ENCODE measurements at regions not wholly inside any gene's neighbourhood (a gene's known extent, or its start where the extent isn't known, plus 50 kb on each side); places are given as distances from the start of the nearest gene placed in this dataset.
"Not testable (repeated sequence)": the region's sequence is repeated elsewhere in the genome, so short reads cannot be mapped to it uniquely, and the experiment has no call there.

DNA sequence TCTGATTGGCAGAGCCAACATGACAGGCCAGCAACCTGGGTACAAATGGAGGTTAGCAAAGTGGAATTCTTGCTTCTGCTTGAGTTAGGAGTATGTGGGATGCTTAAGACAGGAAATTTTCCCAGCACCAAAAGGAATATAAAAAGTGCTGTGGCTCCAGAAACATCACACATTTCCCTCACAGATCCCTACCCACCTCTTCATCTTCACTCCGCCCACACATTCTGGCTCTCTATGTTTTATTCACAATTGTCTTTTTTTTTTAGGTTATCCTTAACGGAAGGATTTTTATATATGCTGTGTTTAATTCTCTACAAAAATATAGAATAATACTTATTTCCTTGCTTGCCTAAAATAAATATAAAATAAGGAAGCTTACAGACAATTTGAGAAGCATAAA, 563.3 kb upstream of the HS3ST5 start:
- no peak overlapping the region for H3K4me3 ChIP-seq (ENCODE audit: low read length in 2 of 2)
- intact Hi-C loops (cut with DNase I): no loop called here
- H3K27me3 ChIP-seq (ENCODE audit: control insufficient read depth in 1 of 2, insufficient read depth in 2 of 2, low read length in 1 of 2): no peaks in the 10 kb centered on the region
- H3K4me1 ChIP-seq (ENCODE audit: control insufficient read depth in 1 of 2, insufficient read depth in 2 of 2, low read length in 2 of 2): no peaks in the 10 kb centered on the region
- H3K27ac ChIP-seq (ENCODE audit: low read depth in 1 of 2, low read length in 2 of 2): no peak overlapping the region
- ATAC-seq (ENCODE audit: low FRiP score): no peak
- H3K36me3 ChIP-seq (ENCODE audit: control insufficient read depth in 1 of 2, insufficient read depth in 2 of 2, low read length in 1 of 2): no peaks in the 10 kb centered on the region
- no peaks in the 10 kb centered on the region for H3K9me3 ChIP-seq (ENCODE audit: control insufficient read depth, low read length)
- no peak for DNase-seq
- 77 to 79% methylated on average over 2 of the region's 2 CpGs for WGBS, 2 donors

- Histone ChIP-seq H3K27ac (ENCODE audit: low read depth in 1 of 2, low read length in 2 of 2) (no peak overlapping the region), H3K4me1 (ENCODE audit: control insufficient read depth in 1 of 2, insufficient read depth in 2 of 2, low read length in 2 of 2) (no peaks in the 10 kb centered on the region), H3K27me3 (ENCODE audit: control insufficient read depth in 1 of 2, insufficient read depth in 2 of 2, low read length in 1 of 2) (no peaks in the 10 kb centered on the region), H3K9me3 (ENCODE audit: control insufficient read depth, low read length) (no peaks in the 10 kb centered on the region), H3K4me3 (ENCODE audit: low read length in 2 of 2) (no peak overlapping the region), H3K36me3 (ENCODE audit: control insufficient read depth in 1 of 2, insufficient read depth in 2 of 2, low read length in 1 of 2) (no peaks in the 10 kb centered on the region)
- no peak for ATAC-seq (ENCODE audit: low FRiP score)
- no peak for DNase-seq
- intact Hi-C loops (cut with DNase I): no loop called here
These were observed 554.7 kb upstream of the HS3ST5 start for GRCh38 chr6:114897536-114897935.

DNA sequence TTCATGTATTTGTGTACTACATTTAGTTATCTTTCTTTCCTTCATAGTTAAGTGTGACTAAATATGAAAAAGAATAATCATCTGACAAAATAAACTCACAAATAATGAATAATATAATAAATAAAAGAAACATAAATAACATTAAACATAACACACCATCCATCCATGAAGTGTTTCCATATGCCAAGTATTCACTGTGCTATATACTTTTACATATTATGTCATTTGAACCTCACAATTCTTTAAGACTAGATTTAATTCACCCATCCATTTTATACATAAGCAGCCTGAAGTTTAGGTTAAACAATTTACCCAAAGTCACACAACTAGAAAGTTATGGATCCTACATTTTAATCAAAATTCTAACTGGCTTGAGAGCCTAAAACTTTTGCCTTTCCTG, 549.4 kb upstream of the HS3ST5 start:
- H3K27me3 ChIP-seq (ENCODE audit: control insufficient read depth in 1 of 2, insufficient read depth in 2 of 2, low read length in 1 of 2): no peaks in the 10 kb centered on the region
- DNase-seq: no peak
- no peaks in the 10 kb centered on the region for H3K36me3 ChIP-seq (ENCODE audit: control insufficient read depth in 1 of 2, insufficient read depth in 2 of 2, low read length in 1 of 2)
- H3K4me1 ChIP-seq (ENCODE audit: control insufficient read depth in 1 of 2, insufficient read depth in 2 of 2, low read length in 2 of 2): no peaks in the 10 kb centered on the region
- intact Hi-C loops (cut with DNase I): no loop called here
- no peak overlapping the region for H3K27ac ChIP-seq (ENCODE audit: low read depth in 1 of 2, low read length in 2 of 2)
- H3K9me3 ChIP-seq (ENCODE audit: control insufficient read depth, low read length): no peaks in the 10 kb centered on the region
- H3K4me3 ChIP-seq (ENCODE audit: low read length in 2 of 2): no peak overlapping the region
- no peak for ATAC-seq (ENCODE audit: low FRiP score)

GRCh38 chr6:114888241-114888640, 545.4 kb upstream of the HS3ST5 start:
- Histone ChIP-seq H3K4me1 (ENCODE audit: control insufficient read depth in 1 of 2, insufficient read depth in 2 of 2, low read length in 2 of 2) (no peaks in the 10 kb centered on the region), H3K4me3 (ENCODE audit: low read length in 2 of 2) (no peak overlapping the region), H3K27me3 (ENCODE audit: control insufficient read depth in 1 of 2, insufficient read depth in 2 of 2, low read length in 1 of 2) (no peaks in the 10 kb centered on the region), H3K36me3 (ENCODE audit: control insufficient read depth in 1 of 2, insufficient read depth in 2 of 2, low read length in 1 of 2) (no peaks in the 10 kb centered on the region), H3K9me3 (ENCODE audit: control insufficient read depth, low read length) (no peaks in the 10 kb centered on the region), H3K27ac (ENCODE audit: low read depth in 1 of 2, low read length in 2 of 2) (no peak overlapping the region)
- intact Hi-C loops (cut with DNase I): no loop called here
- ATAC-seq (ENCODE audit: low FRiP score): no peak
- DNase-seq: no peak

DNA sequence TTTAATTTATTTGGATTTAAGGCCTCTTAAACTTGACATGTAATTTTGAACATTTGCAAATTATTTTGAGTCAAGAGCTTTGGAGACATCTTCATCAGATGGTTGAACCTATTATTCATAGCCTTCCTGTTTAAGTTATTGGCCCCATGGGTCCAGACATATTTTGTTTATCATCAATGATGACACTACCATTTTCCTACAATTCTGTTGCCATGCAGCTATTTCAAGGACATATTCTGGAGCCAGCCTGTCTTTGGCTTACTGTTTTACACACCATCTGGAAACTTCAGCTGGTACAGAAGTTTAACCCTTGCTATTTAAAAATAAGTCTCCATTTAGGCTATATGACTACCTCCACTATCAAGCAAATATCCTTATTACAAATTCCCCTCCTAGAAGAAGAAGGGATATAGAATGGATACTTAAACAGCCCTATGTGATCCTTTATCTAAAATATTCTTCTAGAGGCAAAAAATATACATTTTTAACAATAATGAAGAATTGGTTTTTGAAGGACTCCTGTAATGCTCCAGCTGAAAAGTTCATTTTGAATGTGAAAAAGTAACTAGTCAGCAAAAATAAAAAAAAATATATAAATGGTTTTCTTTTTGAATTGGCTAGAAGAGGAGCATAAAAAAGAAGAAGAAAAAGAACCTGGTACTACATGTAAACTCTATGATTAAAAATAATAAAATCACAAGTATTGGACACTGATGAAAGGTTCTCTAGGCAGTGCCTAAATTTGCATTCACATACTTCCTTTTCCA, 544.0 kb upstream of the HS3ST5 start:
- Histone ChIP-seq H3K27me3 (ENCODE audit: control insufficient read depth in 1 of 2, insufficient read depth in 2 of 2, low read length in 1 of 2) (no peaks in the 10 kb centered on the region), H3K4me3 (ENCODE audit: low read length in 2 of 2) (no peak overlapping the region), H3K9me3 (ENCODE audit: control insufficient read depth, low read length) (no peaks in the 10 kb centered on the region), H3K4me1 (ENCODE audit: control insufficient read depth in 1 of 2, insufficient read depth in 2 of 2, low read length in 2 of 2) (no peaks in the 10 kb centered on the region), H3K36me3 (ENCODE audit: control insufficient read depth in 1 of 2, insufficient read depth in 2 of 2, low read length in 1 of 2) (no peaks in the 10 kb centered on the region), H3K27ac (ENCODE audit: low read depth in 1 of 2, low read length in 2 of 2) (no peak overlapping the region)
- ATAC-seq (ENCODE audit: low FRiP score) (no peak), DNase-seq (no peak)
- intact Hi-C loops (cut with DNase I): no loop called here

DNA sequence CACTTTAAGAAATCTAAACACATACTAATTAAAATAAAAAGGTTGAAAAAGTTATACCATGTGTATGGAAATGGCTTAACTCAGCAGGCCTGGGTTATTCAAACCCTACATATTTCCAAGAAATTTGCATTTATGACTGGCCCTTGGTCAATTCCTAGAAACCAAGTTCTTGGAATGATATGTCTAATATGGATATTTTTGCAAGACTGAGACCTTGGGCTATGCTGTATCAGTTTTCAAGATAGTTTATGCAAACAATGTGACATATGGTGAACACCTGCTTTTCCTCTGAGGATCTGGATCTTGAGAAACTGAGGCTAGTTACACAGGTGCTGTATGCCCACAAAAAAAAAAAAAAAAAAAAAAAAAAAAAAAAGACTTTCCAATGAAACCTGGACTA, 536.9 kb upstream of the HS3ST5 start:
- no peak for ATAC-seq (ENCODE audit: low FRiP score)

GRCh38 chr6:114878091-114878490, 535.3 kb upstream of the HS3ST5 start:
- DNase-seq (no peak), ATAC-seq (ENCODE audit: low FRiP score) (no peak)
- no peaks in the 10 kb centered on the region for H3K4me1 ChIP-seq (ENCODE audit: control insufficient read depth in 1 of 2, insufficient read depth in 2 of 2, low read length in 2 of 2)
- WGBS, 2 donors: 68 to 84% methylated on average over 2 of the region's 2 CpGs
- H3K27ac ChIP-seq (ENCODE audit: low read depth in 1 of 2, low read length in 2 of 2): no peak overlapping the region
- no peaks in the 10 kb centered on the region for H3K9me3 ChIP-seq (ENCODE audit: control insufficient read depth, low read length)
- H3K27me3 ChIP-seq (ENCODE audit: control insufficient read depth in 1 of 2, insufficient read depth in 2 of 2, low read length in 1 of 2): no peaks in the 10 kb centered on the region
- no peaks in the 10 kb centered on the region for H3K36me3 ChIP-seq (ENCODE audit: control insufficient read depth in 1 of 2, insufficient read depth in 2 of 2, low read length in 1 of 2)
- intact Hi-C loops (cut with DNase I): no loop called here
- H3K4me3 ChIP-seq (ENCODE audit: low read length in 2 of 2): no peak overlapping the region

More for the DNA sequence above, 536.9 kb upstream of the HS3ST5 start:
- Histone ChIP-seq H3K27me3 (ENCODE audit: control insufficient read depth in 1 of 2, insufficient read depth in 2 of 2, low read length in 1 of 2) (no peaks in the 10 kb centered on the region), H3K4me3 (ENCODE audit: low read length in 2 of 2) (no peak overlapping the region), H3K9me3 (ENCODE audit: control insufficient read depth, low read length) (no peaks in the 10 kb centered on the region), H3K27ac (ENCODE audit: low read depth in 1 of 2, low read length in 2 of 2) (no peak overlapping the region), H3K4me1 (ENCODE audit: control insufficient read depth in 1 of 2, insufficient read depth in 2 of 2, low read length in 2 of 2) (no peaks in the 10 kb centered on the region), H3K36me3 (ENCODE audit: control insufficient read depth in 1 of 2, insufficient read depth in 2 of 2, low read length in 1 of 2) (no peaks in the 10 kb centered on the region)
- intact Hi-C loops (cut with DNase I): no loop called here
- DNase-seq: no peak

GRCh38 chr6:114874410-114874809, 531.6 kb upstream of the HS3ST5 start:
- no peaks in the 10 kb centered on the region for H3K9me3 ChIP-seq (ENCODE audit: control insufficient read depth, low read length)
- no peak for DNase-seq
- no peak overlapping the region for H3K4me3 ChIP-seq (ENCODE audit: low read length in 2 of 2)
- no peak overlapping the region for H3K27ac ChIP-seq (ENCODE audit: low read depth in 1 of 2, low read length in 2 of 2)
- H3K27me3 ChIP-seq (ENCODE audit: control insufficient read depth in 1 of 2, insufficient read depth in 2 of 2, low read length in 1 of 2): no peaks in the 10 kb centered on the region
- H3K36me3 ChIP-seq (ENCODE audit: control insufficient read depth in 1 of 2, insufficient read depth in 2 of 2, low read length in 1 of 2): no peaks in the 10 kb centered on the region
- H3K4me1 ChIP-seq (ENCODE audit: control insufficient read depth in 1 of 2, insufficient read depth in 2 of 2, low read length in 2 of 2): no peaks in the 10 kb centered on the region
- WGBS, 2 donors: 71 to 81% methylated on average over 4 of the region's 4 CpGs
- no peak for ATAC-seq (ENCODE audit: low FRiP score)
- intact Hi-C loops (cut with DNase I): no loop called here

- DNase-seq; H3K27me3 ChIP-seq (ENCODE audit: control insufficient read depth in 1 of 2, insufficient read depth in 2 of 2, low read length in 1 of 2): not testable (repeated sequence)
- WGBS, 2 donors: 90 to 94% methylated on average over 11 to 14 of the region's 14 CpGs
These were observed 522.7 kb upstream of the HS3ST5 start for GRCh38 chr6:114865506-114865905.

More at GRCh38 chr6:114865506-114865905, 522.7 kb upstream of the HS3ST5 start:
- H3K4me1 ChIP-seq (ENCODE audit: control insufficient read depth in 1 of 2, insufficient read depth in 2 of 2, low read length in 2 of 2); ATAC-seq (ENCODE audit: low FRiP score); H3K9me3 ChIP-seq (ENCODE audit: control insufficient read depth, low read length); H3K4me3 ChIP-seq (ENCODE audit: low read length in 2 of 2); intact Hi-C loops (cut with DNase I); H3K36me3 ChIP-seq (ENCODE audit: control insufficient read depth in 1 of 2, insufficient read depth in 2 of 2, low read length in 1 of 2); H3K27ac ChIP-seq (ENCODE audit: low read depth in 1 of 2, low read length in 2 of 2): not testable (repeated sequence)
